Urinary bladder (tissue), 3 donors: ENCODE measurements at regions not wholly inside any gene's neighbourhood (a gene's known extent, or its start where the extent isn't known, plus 50 kb on each side); places are given as distances from the start of the nearest gene placed in this dataset.

Experiments
- DNase-seq: peaks from one replicate; pipeline ENCODE4 v3.0.0-alpha.2; 2015; ENCODE audit errors: extremely low spot score
- H3K27ac ChIP-seq: one replicate; pipeline ENCODE4 v1.5.1; 2013; ENCODE audit warnings: low read depth, mild to moderate bottlenecking, moderate library complexity
- H3K36me3 ChIP-seq: one replicate; pipeline ENCODE4 v1.6.1; 2013; ENCODE audit warnings: mild to moderate bottlenecking, moderate library complexity; ENCODE audit not compliant: insufficient read depth
- H3K4me1 ChIP-seq: one replicate; pipeline ENCODE4 v1.6.1; 2013; ENCODE audit warnings: mild to moderate bottlenecking, moderate library complexity; ENCODE audit not compliant: insufficient read depth
- H3K4me3 ChIP-seq: one replicate; pipeline ENCODE4 v1.5.1; 2013; ENCODE audit warnings: low read depth, low read length
- WGBS: extraction: QIAGEN DNeasy Blood & Tissue Kit; methylation state at CpG from one replicate; pipeline ENCODE4 v1.1.7; 2013; 5-methylcytosine and 5-hydroxymethylcytosine counted together
- donor health status: healthy with polysubstance abuse.
- donor health status: healthy.

DNA sequence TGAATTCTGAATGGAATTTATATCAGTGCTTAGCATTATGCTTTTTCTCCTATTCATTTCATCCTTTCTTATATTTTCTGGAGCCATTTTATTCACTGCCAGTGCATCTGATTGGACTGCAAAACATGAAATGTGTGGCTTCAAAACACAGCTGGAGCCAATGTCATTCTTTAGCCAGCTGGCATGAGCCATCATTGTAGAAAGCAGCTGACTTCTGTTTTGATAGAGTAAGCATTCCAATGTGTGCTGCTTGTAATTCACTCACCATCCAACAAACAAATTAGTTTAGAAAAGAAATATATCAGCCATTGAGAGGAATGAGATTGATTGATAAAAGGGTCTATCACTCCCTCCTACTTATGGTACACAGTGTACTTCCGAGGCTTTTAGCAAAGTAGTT is 2616.0 kb downstream of the ARAP2 start:
- Histone ChIP-seq H3K27ac (no peak overlapping the region), H3K4me1 (no peaks in the 10 kb centered on the region), H3K4me3 (no peak overlapping the region), H3K36me3 (no peaks in the 10 kb centered on the region)
- DNase-seq, result no peak
- 87% methylated on average over 1 of the region's 1 CpG for WGBS

DNA sequence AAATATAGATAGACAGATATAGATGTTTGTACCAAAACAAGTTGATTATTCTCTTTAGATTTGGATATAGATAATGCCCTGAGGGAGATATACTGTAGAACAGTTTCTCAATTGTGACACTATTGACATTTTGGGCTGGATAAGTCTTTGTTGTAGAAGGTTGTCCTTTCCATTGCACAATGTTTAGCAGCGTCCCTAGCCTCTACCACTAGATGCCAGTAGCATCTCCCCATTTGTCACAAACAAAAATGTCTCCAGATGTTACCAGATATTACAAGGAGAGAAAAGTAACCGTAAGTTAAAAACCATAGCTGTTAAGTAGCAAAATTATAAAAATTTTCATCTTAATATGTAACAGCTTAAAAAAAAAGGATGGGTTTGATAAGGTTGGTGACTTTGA is 2595.3 kb downstream of the ARAP2 start:
- H3K36me3 ChIP-seq, result no peaks in the 10 kb centered on the region
- DNase-seq, result no peak
- no peak overlapping the region for H3K4me3 ChIP-seq
- 70% methylated on average over 2 of the region's 2 CpGs for WGBS
- H3K4me1 ChIP-seq, result no peaks in the 10 kb centered on the region
- no peak overlapping the region for H3K27ac ChIP-seq

DNA sequence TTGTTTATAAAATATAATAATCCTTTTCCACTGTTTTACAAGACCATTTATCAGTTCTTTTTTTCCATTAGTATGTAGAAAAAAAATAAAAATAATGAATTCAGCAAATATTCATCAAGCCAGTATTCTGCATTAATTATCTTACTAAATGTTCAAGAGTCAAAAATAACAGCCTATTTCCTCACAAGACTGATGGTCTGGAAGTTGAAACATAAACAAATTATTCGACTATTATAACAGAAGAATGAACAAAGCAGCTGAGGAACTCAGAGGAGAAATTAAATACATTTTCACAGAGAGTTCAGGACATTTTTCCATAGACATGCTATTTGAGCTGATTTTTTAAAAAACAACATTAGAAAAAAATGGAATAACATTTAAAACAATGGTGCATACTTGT is 2594.8 kb downstream of the ARAP2 start:
- H3K27ac ChIP-seq, result no peak overlapping the region
- DNase-seq, result no peak
- H3K4me3 ChIP-seq, result no peak overlapping the region
- WGBS, result 27% methylated on average over 1 of the region's 1 CpG
- no peaks in the 10 kb centered on the region for H3K4me1 ChIP-seq
- no peaks in the 10 kb centered on the region for H3K36me3 ChIP-seq

DNA sequence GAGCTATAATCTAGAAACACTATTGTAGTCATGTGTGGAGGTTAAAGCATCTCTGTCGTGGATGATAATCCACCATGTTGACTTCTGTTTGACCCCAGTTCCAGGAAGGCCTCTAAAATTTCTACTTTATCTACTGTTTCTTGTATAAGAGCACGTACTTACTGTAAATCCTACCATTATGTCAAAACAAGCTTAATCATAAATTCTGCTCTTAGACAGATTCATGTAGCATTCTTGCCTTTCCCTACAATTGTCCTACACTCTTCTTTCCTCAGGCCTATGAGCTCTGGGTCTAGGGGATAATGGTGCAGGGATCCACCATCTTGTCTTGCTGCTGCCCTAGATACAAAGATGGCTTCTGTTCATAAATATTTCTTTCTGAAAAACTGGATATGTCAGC is 2594.3 kb downstream of the ARAP2 start:
- Histone ChIP-seq H3K4me3 (no peak overlapping the region), H3K4me1 (no peaks in the 10 kb centered on the region), H3K36me3 (no peaks in the 10 kb centered on the region), H3K27ac (no peak overlapping the region)
- no peak for DNase-seq
- 68% methylated on average over 2 of the region's 2 CpGs for WGBS

DNA sequence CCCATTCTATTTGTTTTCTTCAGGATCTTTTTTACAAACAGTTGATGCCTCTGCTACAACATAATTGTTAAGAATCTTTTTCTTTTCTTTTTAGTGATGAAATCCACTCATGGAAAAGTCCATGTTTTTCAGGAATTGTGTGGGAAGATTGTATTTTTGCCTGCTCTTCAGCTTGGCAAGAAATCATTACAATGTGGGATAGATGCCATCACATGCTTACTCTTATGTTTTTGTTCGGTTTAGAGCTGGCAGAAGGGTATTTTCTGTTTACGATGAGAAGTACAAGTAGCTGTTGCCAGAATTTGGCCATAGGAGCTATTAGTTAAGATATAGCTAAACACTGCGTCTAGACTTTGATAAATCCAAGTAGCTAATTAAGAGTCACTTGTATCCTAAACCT is 2585.3 kb downstream of the ARAP2 start:
- H3K27ac ChIP-seq, result no peak overlapping the region
- no peaks in the 10 kb centered on the region for H3K4me1 ChIP-seq
- H3K36me3 ChIP-seq, result no peaks in the 10 kb centered on the region
- H3K4me3 ChIP-seq, result no peak overlapping the region
- WGBS, result 40% methylated on average over 3 of the region's 3 CpGs
- no peak for DNase-seq

DNA sequence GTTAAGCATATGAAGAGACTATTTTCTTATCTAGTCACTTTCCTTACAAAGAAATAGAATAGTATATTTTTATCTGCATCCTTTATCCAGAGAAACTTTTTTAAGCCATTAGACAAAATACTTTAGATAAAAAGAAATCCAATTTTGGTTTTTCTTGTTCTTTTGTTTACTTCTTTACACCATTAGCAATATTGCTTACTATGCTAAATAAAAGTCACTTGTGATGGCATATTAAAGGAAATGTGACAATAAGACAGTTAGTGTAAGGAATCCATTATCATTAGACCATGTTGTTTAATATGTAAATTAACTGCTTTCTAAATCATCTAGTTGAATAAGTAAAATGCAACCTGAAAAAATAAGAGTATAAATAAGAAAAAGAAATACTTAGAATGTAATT is 2582.7 kb downstream of the ARAP2 start:
- no peak for DNase-seq
- Histone ChIP-seq H3K27ac (no peak overlapping the region), H3K4me1 (no peaks in the 10 kb centered on the region), H3K36me3 (no peaks in the 10 kb centered on the region), H3K4me3 (no peak overlapping the region)

DNA sequence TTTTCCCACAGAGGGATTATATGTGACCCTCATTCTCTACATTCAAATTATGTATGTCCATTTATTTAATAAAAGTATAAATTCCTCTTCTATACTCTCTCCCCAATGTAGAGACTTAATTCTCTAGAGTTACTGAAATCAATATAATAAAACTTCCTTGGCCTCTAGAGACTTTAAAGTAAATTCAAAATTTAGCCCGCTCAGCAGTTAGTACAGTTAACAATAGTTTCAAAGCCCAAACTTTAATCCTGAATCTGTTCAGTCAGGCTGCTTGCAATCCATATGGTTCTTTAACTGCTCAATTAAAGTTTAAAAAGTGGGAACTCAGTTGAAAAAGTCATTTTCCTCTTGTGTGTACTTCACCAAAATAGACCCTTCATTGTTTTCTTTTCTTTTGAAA is 2558.4 kb downstream of the ARAP2 start:
- Histone ChIP-seq H3K27ac (no peak overlapping the region), H3K36me3 (no peaks in the 10 kb centered on the region), H3K4me1 (no peaks in the 10 kb centered on the region), H3K4me3 (no peak overlapping the region)
- DNase-seq, result no peak
- 93% methylated on average over 1 of the region's 1 CpG for WGBS

DNA sequence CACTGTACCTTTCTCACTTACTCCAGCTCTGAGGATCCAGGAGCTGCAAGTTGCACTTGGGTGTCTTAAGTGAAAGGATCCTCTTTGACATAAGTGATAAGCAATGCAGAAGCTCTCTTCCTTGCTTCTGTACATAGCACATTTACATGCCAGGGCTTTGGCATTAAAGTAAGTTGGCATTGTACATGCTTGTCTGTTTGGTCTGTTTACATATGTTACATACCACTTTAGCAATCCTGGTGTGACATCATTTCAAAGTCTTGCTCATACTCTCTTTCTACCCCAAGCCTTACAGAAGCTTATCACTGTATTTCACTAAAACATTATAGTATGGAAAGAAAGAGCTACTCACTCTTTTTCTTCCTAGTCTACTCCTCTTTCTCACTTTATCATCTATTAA is 2548.3 kb downstream of the ARAP2 start:
- DNase-seq, result no peak

DNA sequence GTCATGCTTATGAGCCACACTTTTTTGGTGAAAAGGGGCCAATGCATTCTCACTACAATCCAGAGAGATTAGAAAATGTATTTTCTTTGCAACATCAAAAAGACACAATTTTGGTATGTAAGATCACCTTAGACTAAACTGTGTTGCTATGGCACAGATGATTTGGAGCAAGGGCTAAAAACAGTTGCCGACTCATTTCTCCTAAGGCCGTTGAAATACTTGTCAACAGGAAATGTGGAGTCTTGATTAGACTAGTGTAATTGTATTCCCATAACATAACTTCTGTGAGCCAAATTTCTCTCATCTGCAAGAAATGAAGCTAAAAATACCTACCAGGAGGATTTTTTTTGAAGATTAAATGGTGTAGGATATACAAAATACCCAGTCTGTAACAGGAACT is 2547.7 kb downstream of the ARAP2 start:
- H3K4me3 ChIP-seq, result no peak overlapping the region
- no peaks in the 10 kb centered on the region for H3K4me1 ChIP-seq
- 44% methylated on average over 2 of the region's 2 CpGs for WGBS
- no peaks in the 10 kb centered on the region for H3K36me3 ChIP-seq
- no peak for DNase-seq
- no peak overlapping the region for H3K27ac ChIP-seq

More for the DNA sequence above, 2548.3 kb downstream of the ARAP2 start:
- Histone ChIP-seq H3K36me3 (no peaks in the 10 kb centered on the region), H3K4me3 (no peak overlapping the region), H3K4me1 (no peaks in the 10 kb centered on the region), H3K27ac (no peak overlapping the region)

DNA sequence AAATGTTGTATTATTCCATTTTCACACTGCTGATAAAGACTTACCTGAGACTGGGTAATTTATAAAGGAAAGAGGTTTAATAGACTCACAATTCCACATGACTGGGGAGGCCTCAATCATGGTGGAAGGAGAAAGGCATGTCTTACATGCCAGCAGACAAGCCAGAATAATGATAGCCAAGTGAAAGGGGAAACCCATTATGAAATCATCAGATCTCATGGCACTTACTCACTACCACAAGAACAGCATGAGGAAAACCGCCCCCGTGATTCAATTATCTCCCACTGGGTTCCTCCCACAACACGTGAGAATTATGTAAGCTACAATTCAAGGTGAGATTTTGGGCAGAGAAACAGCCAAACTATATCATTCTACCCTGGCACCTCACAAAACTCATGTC is 2535.1 kb downstream of the ARAP2 start:
- no peak overlapping the region for H3K4me3 ChIP-seq
- no peak overlapping the region for H3K27ac ChIP-seq
- no peak for DNase-seq
- no peaks in the 10 kb centered on the region for H3K36me3 ChIP-seq
- 89% methylated on average over 3 of the region's 3 CpGs for WGBS
- no peaks in the 10 kb centered on the region for H3K4me1 ChIP-seq

DNA sequence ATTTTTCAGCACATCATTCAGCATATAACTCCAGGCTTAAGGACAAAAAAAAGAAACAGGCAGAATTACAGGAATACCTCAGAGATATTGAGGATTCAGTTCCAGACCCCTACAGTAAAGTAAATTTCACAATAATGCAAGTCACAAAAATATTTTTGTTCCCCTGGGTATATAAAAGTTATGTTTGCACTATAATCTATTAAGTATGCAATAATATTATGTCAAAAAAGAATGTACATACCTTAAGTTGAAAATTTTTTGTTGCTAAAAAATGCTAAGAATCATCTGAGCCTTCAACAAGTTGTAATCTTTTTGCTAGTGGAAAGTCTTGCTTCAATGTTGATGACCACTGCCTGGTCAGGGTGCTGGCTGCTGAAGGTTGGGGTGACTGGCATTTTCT is 2532.5 kb downstream of the ARAP2 start:
- H3K36me3 ChIP-seq, result no peaks in the 10 kb centered on the region
- no peaks in the 10 kb centered on the region for H3K4me1 ChIP-seq
- no peak for DNase-seq
- H3K27ac ChIP-seq, result no peak overlapping the region
- no peak overlapping the region for H3K4me3 ChIP-seq

DNA sequence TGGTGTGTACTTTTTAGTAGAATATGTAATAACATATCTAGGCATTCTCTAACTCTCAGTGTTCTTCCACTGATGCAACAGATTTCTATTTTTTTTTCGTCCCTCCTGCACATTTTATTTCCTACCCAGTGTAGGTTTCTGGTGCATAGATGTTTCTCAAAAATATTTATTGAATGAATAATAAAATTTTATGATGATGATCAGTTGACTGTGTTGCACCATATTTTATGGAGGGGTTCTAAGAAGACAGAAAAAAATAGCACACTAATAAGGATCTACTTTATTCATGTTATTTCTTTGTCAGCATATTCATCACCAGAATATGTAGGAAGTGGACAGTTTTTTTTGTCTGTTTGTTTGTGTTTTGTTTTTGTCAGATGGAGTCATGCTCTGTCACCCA is 2529.3 kb downstream of the ARAP2 start:
- no peak for DNase-seq
- Histone ChIP-seq H3K4me1 (no peaks in the 10 kb centered on the region), H3K36me3 (no peaks in the 10 kb centered on the region), H3K4me3 (no peak overlapping the region), H3K27ac (no peak overlapping the region)
- 90% methylated on average over 1 of the region's 1 CpG for WGBS

DNA sequence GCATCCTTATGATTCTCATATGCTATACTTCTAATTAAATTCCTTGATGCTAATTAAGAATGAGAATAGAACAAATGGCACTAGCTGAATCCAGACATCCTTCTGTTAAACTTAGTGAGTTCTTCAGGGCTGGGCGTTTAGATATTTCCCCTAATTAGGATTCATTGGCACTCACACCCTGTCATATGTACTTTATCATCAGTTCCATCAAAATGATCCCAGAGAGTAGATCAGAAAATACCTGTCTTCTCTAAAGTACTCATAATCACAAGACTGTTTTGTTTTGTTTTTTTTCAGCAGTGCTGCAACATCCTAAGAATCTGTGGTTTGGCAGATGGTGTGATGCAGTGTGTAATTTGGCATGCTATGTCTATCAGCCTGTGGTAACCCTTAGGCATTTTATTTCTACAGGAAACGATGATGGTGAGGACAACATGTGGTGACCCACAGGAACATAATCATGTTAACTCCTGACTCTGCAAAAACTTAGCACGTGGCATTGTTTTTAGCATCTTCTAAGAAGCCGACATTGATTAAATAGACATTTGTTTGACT is 2528.4 kb downstream of the ARAP2 start:
- WGBS, result 70% methylated on average over 4 of the region's 4 CpGs

DNA sequence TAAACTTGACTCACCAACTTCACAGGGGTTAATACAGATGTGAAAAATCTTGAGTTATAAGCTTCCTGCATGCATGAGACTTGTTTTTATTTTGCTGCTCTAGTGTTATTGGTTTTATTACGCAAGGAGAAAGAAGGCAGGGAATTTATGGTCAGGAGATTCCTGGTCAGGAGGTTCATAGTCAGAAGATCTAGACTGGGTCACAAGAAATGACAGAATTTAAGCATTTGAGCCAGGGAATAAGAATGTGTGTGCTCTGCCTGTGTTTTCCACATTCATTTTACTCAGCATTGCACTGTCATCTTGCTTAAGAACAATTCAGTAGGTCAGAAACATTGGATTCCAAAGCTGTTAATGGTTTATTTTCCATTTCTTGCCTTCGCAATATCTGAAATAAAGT is 2522.1 kb downstream of the ARAP2 start:
- Histone ChIP-seq H3K4me1 (no peaks in the 10 kb centered on the region), H3K4me3 (no peak overlapping the region), H3K27ac (no peak overlapping the region), H3K36me3 (no peaks in the 10 kb centered on the region)
- DNase-seq, result no peak
- WGBS, result 54% methylated on average over 2 of the region's 2 CpGs

More for the DNA sequence above, 2528.4 kb downstream of the ARAP2 start:
- no peaks in the 10 kb centered on the region for H3K4me1 ChIP-seq
- H3K27ac ChIP-seq, result no peak overlapping the region
- H3K36me3 ChIP-seq, result no peaks in the 10 kb centered on the region
- no peak overlapping the region for H3K4me3 ChIP-seq
- no peak for DNase-seq

DNA sequence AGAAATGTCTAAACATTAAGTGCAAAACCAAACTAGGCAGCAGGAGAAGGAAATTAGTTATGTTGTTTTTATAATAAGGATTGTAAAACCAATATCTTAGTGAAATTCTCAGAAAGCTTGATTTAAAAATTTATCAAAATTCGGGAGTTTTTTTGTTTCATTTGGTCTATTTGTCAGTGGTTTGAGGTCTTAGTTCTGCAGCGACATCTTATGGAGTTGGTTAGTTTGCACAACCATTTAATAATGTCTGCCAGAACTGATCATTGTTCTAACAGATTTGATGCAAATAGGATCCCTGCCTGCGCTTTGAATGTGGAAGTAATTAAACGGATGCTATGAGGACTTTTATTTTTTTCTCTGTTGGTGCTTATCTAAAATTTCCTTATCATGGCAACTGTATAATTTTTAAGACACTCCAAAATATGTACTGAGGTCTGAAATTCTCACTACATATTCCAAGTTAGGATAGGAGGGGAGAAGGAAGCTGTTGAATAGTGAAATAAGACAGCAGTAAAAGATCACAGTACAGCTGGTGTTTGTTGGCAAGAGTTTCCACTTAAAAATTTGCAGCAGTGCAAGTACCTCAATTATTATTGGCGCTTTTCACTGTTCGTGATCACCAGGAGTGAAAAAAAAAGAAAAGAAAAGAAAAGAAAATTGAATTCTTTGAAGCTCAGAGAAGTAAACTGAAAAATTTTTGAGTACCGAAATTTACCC is 2521.4 kb downstream of the ARAP2 start:
- Histone ChIP-seq H3K36me3 (no peaks in the 10 kb centered on the region), H3K27ac (no peak overlapping the region), H3K4me3 (no peak overlapping the region), H3K4me1 (no peaks in the 10 kb centered on the region)
- 47% methylated on average over 7 of the region's 7 CpGs for WGBS
- no peak for DNase-seq
